SK-MEL-5 (cell line): ENCODE measurements at regions not wholly inside any gene's neighbourhood (a gene's known extent, or its start where the extent isn't known, plus 50 kb on each side); places are given as distances from the start of the nearest gene placed in this dataset.

Experiments
- DNase-seq: peaks from one replicate; pipeline ENCODE4 v3.0.0-alpha.2; 2016; ENCODE audit warnings: low read depth, low spot score
- in situ Hi-C: cut with HindIII; loops from 2 replicates; pipeline ENCODE4 v1.10.0; 2016; ENCODE audit warnings: low sequenced_read_pairs, high pct_unique_total_duplicates, low pct_unique_long_range_greater_than_20kb

DNA sequence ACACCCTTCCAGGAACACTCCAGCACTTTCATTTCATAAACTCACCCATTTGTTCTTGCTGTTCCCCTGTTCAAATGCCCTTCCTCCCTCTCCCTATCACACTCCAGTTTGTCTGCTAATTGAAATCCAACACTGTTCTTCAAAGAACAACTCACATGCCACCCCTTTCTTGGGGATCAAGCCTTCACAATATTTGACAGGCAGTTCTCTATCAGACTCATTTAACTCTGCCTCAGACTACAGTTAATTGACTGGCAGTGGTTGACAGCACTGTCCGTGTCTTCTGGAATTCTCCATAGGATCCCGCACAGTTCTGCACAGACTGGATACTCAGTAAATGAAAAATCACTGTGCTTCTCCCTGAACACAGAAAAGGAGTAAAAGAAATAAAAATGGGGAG, 87.8 kb downstream of the PMP22 start:
- in situ Hi-C loops, result no loop called here

DNA sequence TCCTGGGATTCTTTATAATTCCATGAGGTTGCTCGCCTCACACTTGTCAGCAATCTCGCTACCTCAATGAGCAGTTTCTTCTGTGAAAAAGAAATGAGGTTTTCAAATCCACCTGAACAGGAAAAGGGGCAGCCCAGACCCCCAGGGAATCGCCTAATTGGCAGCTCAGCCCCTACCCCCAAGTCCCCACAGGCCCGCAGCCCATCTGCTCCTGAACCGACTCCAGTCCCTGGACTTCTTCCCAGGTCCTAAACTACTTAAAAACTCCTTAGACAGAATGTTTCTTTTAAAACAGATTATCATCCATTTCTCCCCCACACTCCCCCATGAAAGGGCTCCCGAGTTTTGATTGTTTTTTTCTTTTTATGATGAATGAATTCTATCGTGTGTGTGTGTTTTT, 89.8 kb downstream of the PMP22 start:
- in situ Hi-C loops, result no loop called here
- DNase-seq, result no peak

More for the DNA sequence above, 87.8 kb downstream of the PMP22 start:
- no peak for DNase-seq

DNA sequence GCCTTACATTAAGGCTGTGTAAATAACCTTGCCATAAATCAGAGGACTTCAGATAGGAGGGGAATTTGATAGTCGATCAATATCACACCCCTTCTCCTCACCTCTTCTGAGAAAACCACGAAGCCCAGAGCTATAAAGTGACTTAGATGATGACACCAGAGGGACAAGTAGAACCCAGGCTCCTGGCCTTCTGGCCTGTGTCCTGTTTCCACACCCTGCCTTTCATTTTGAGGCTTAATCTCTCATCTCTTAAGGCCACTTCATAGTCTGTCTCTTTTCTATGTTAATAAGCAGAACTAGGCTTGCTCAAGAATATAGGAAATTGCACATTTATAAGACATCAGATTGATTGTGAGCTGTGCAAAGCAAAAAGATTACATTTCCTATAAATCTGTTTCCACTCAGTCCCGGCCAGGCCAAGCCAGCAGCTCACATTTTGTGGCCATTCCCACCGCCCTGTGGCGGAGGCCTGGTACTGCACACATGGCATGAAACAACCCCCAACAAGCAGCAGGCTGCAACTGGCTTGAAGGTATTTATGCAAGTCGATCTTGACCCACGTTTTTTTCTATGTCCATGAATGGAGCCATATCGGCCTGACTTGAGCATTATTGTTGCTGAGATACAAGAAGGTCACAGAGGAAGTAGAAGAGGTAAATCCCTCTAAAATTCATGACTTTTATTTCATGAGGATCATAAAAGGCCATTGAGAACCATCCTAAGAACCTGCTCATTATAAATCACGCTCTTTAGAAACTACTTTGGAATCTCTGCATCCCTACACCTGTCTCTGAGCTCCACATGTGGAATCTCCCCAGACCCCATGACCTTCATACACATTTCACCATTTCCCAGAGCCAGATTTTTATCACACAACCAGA, 93.7 kb downstream of the PMP22 start:
- in situ Hi-C loops, result no loop called here
- peak; percentile 79 for DNase-seq

DNA sequence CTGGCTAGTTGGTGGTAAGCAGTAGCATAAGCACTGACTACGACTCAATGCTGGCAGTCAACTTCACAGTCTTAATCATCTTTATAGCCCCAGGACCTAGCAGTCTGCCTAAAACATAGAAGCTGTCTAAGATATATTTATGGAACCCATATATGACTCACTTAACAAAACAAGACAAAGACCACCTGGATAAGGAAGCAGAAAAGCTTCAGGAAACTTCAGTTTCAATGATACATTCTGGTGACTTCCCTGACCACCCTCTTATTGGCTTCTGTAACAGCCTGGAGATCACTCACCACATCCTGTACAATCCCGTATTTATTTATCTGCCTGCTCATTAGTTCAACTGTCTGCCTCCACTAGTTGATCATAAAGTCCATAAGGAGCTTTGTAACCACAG, 95.5 kb downstream of the PMP22 start:
- in situ Hi-C loops, result no loop called here
- no peak for DNase-seq

DNA sequence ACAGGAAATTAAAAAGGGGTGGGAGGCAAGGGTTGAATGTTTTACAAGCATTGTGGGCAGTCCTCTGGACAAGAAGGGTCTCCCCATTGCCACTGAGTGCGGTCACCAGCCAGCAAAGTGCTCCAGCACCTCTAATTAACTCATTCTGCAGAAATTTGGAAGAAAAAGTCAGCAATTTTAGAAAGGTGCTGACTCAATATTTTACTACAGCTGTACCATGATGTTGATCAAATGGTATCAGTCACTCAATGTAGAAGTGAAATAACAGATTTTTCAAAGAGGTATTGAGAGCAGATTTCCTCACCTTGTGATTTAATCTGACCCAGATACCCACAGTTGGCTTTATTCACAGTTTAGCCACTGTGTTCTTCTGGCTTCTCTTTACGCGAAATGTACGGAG, 96.7 kb downstream of the PMP22 start:
- no peak for DNase-seq
- in situ Hi-C loops, result no loop called here

DNA sequence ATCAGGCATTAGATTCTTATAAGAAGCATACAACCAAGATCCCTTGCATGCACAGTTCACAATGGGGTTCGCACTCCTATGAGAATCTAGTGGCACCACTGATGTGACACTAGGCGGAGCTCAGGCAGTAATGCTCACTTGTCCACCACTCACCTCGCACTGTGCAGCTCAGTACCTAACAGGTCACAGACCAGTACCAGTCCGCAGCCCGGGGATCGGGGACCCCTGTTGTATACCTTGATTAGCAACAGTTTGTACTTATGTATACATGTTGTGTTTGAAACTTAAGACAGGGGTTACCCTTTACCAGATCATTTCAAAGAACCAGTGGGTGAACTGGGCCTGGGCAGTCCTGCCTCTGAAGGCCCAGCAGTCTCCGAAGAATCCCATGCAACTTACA, 103.7 kb downstream of the PMP22 start:
- in situ Hi-C loops, result no loop called here
- no peak for DNase-seq

DNA sequence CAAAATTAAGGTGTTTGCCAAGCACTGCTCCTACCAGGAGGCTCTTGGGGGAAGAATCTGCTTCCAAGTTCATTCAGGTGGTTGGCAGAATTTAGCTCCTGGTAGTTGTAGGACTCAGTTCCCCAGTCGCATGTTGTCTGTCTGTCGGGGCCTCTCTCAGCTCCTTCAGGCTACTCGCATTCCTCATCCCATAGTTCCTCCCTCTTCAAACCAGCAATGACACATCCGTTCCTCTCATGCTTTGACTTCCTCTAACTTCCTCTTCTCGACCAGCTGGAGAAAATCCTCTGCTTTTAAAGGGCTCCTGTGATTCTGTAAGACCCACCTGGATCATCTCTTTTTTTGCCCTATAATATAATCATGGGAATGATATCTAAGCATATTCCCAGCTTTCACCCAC, 108.1 kb downstream of the PMP22 start:
- DNase-seq, result no peak
- in situ Hi-C loops, result no loop called here

DNA sequence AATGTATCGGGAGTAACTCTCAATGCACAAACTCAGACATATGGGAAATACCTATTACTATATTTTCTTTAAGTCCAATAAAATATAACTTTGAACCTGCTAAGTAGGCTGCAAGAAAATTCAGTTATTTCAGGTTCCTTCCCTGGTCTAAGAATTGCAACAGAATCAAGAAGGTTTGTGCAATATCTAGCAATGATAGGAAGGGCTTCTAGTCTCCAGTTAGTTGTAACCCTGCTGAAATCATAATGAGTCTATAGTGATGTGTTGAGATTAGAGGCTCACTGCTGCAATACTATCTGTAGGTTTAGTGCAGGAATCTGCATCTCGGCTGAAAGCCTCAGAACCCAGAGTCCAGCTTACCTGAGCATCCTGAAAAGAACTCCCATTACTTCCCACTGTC, 110.5 kb downstream of the PMP22 start:
- in situ Hi-C loops, result no loop called here
- no peak for DNase-seq

DNA sequence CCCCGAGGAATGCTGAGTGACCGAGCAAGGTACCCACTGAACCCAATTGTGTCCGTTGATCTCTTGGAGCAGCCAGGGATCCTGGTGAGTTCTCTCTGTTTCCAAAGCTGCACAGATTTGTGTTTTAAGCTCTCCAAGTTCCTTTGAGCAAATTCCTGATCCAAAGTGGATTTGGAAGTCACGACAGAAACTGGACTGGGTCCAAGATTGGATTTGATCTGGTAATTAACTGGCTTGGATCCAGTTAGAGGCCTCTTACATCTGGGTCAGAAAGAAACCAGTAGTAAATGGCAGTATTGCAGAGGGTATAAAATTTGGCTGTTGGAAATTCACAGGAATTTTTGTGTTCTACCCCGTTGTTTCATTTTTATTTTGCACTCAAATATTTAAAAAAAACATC, 119.5 kb downstream of the PMP22 start:
- DNase-seq, result no peak
- in situ Hi-C loops, result no loop called here

DNA sequence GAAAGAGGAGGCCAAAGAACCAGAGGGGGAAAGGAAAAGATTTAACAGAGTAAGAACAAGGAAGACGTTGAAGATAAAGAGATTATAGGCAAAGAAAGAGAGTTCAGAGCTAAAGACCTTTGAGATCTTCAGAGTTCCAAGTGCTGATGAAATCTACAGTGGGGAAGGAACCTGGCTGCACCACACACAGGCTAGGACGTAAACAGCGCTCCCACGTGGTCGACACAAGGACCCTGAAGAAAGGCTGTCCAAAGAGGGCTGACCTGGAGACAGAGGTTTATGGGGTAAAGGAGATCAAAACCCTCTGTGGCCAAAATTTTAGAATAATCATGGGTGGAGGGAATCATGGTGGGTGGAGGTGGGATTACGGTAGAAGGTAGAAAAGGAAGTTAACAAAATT, 121.6 kb downstream of the PMP22 start:
- peak; percentile 27 for DNase-seq
- in situ Hi-C loops, result no loop called here

DNA sequence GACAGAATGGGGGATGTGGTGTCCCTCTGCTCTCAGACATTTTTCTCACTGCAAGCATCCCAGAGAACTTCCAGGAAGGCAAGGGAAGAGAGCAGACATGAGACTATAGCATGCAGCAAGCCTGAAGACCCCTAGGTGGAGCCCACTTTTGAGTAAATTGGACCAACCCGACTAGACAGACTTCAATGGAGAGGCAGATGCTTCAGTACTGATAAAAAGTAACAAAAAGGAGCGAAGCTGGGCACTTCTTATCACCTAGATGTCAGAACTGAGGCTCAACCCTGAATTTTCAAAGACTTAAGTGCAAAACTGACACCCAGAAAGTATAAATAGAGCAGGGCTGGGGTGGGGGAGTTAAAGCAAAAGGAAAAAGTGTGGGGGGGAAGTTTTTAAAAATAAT, 130.8 kb downstream of the PMP22 start:
- in situ Hi-C loops, result no loop called here
- no peak for DNase-seq

DNA sequence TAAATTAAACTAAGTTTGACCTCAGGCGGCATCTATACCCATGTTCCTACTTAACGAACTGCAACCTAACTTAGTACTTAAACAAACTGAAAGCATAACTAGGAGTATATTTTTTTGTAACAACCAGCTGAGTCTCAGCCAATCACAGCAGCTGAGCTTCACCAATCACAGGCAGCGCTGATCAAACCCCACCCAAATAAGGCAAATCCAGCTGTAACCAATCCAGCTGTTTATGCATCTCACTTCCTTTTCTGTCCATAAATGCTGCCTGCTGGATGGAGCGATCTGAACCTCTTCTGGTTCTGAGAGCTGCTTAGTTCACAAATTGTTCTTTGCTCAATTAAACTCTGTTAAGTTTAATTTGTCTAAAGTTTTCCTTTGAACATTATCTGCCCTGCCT, 131.3 kb downstream of the PMP22 start:
- no peak for DNase-seq
- in situ Hi-C loops, result no loop called here

DNA sequence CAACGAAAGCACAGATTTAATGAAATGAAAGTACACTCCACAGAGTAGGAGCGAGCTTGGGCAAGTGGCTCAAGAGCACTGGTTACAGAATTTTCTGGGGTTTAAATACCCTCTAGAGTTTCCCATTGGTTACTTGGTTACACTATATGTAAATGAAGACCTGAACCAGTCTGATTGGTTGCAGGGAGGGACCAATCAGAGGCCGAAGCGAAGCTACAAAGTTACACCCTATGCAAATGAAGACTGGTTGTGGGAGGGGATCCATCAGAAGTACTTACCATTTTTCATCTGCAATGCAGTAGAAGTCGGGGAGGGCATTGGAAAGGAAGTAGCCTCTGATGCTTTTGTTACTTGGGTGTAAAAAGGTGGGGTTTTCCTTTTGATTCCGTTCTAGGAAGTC, 132.0 kb downstream of the PMP22 start:
- in situ Hi-C loops, result no loop called here

DNA sequence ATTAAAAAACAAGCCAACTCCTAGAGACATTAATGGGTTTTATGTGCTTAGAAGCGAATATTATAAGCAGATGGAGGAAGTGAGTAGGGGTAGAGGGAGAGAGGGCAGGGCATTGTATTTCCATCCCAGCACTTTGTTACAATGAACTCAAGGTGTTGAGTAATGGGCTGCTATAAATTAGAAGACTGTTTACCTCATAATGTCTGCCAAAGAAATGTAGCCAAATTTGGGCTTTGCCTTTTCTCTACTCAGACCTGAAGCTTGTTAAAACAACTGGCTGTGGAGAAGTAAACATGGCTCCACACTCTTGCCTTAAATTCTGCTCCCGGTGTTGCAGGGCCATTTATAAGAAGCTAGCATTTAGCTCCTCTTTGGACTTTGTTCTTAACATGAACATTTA, 134.7 kb downstream of the PMP22 start:
- in situ Hi-C loops, result no loop called here
- no peak for DNase-seq

More for the DNA sequence above, 132.0 kb downstream of the PMP22 start:
- DNase-seq, result no peak

DNA sequence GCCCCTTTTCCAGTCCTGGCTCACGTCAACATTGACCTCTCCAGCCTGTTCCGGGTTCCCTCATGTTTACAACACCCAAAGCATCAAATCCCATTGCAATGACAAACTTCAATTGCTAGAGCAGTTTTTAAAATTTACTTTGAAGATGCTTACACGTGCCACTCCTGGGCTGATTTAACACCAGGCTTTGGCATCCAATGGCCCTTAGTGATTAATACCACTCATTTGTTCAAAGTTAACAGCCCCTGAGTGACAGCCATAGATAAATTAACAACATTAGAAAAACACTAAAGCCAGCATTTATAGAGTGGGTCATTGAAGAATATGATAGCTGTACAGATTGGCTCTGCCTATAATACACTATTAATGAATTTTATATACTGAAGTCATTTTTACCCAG, 135.1 kb downstream of the PMP22 start:
- in situ Hi-C loops, result no loop called here
- no peak for DNase-seq

DNA sequence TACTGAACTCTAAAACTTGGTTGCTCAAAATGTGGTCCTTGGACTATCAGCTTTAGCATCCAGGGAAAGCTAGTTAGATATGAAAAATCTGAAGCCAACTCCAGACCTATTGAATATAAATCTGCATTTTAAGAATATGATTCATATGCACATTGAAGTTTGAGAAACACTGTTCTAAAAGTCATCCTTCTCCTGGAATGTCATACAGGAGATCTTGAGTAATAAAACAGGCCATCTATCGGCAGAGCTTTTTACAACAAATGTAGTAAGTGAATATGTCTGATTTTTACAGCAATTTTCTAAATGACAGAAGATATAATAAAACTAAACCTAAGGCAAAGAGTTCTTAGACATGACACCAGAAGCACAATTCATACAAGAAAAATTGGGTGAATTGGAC, 140.4 kb downstream of the PMP22 start:
- in situ Hi-C loops, result no loop called here
- no peak for DNase-seq

DNA sequence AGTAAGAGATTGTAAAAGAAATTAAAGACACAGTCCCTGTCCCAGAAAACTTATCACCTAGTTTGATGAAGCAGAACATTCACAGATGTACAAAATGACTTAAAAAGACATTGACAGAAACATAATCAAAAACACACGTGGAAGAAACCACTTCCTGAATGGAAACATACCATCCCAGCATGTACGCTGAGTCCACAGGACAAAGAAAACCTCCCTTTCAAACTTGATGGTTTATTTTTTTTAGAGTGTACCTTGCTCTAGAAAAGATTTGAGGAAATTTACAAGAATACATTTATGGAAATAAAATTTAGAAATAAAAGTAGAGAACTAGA, 140.9 kb downstream of the PMP22 start:
- DNase-seq, result no peak

DNA sequence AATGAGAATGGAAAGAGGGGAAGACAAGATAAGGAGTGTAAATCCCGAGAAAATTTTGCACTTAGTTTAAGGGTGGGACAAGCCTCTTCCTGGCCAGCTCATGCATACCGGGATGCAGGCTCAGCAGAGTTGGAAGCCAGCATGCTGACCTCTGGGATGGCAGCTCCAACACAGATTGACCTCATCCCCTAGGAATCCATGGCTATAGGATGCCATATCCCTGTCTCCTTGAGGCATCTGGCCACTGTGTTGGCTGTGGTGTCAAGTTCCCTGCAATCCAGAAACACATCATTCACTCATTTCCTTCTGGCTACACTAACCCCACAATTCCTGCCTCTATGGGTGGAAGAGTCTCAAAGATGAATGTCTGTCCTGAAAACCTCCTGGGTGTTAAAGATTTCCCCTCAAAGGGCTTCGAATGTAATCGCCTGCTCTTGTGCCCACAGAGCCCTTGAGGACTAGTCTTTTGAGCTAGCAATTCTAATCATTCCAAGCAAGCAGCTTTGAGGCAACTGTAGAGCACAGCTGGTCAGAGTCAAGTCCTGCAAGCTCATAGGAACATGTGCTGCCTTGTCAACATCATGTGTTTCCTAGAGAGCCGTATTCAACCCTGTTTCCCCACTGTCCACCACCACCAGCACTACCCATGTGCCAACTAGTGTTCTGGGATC, 141.4 kb downstream of the PMP22 start:
- in situ Hi-C loops, result no loop called here
- DNase-seq, result no peak

More for the DNA sequence above, 140.9 kb downstream of the PMP22 start:
- in situ Hi-C loops, result no loop called here

DNA sequence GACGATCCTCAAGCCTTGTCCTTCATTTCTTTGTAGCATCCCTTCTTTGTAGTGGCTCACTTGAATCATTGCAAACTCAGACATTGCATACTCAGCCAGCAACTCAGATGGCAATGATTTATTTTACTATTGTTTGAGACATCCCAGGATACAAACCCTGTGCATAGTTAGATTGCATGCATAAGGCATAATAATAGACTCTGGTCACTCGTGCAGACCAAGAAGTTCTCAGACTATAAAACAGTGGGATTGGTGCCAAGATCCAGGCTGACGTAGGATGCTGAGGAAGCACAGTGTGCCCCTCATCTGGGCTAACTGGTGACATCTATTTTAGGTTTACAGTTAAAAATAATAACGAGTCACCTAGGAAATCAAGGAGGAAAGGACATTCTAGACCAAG, 142.3 kb downstream of the PMP22 start:
- in situ Hi-C loops, result no loop called here
- no peak for DNase-seq
